ENCODE measurements at regions not wholly inside any gene's neighbourhood (a gene's known extent, or its start where the extent isn't known, plus 50 kb on each side); places are given as distances from the start of the nearest gene placed in this dataset.

DNA sequence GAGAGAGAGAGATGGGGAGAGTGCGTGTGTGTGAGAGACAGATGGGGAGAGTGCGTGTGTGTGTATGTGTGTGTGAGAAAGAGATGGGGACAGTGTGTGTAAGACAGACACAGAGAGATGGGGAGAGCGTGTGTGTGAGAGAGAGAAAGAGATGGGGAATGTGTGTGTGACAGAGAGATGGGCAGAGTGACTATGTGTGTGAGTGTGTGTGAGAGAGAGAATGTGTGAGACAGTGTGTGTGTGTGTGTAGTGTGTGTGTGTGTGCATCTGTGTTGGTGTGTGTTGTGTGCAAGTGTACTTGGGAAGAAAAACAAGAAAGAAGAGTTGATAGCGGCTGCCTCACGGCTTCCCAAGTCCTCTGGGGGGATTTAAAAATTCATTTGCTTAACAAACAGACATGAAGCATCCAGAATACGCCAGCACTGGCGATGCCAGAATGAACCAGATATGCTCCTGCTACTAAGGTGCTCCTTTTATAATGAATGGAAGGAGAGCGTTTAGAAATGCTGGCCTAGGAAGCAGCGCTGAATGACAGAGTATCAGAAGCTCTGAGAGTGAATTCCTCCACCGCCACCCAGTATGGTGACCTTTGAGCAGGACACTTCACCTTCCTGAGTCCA lies 186.1 kb upstream of the TSC22D2 start:
- Histone ChIP-seq H3K79me2 (ENCODE audit: insufficient read depth, low read length) (no peaks in the 10 kb centered on the region), H3K36me3 (ENCODE audit: control insufficient read depth in 1 of 2, insufficient read depth in 2 of 2, low read length in 2 of 2) (no peaks in the 10 kb centered on the region), H3K9me3 (ENCODE audit: control insufficient read depth in 1 of 2, insufficient read depth in 1 of 2, low read depth in 1 of 2, low read length in 2 of 2) (peaks cover 3% of the 10 kb centered on the region in 2 experiments; a peak in 1 of 4 replicates), H3K9ac (ENCODE audit: low read length) (no peak overlapping the region), H3K27me3 (ENCODE audit: insufficient read depth, low read length) (no peaks in the 10 kb centered on the region), H2AFZ (ENCODE audit: low read depth, low read length, poor library complexity, severe bottlenecking) (no peak overlapping the region), H4K20me1 (ENCODE audit: insufficient read depth) (no peaks in the 10 kb centered on the region), H3K4me1 (ENCODE audit: control insufficient read depth in 1 of 2, insufficient read depth in 2 of 2, low read length in 2 of 2) (peaks cover 0 to 3% of the 10 kb centered on the region in 2 experiments; a peak in 1 of 4 replicates), H3K4me2 (ENCODE audit: low read length) (peak overlapping the region; percentile 53), H3K27ac (ENCODE audit: low read depth, low read length) (no peak overlapping the region), H3K4me3 (replicated peaks in 1 of 2; ENCODE audit: low read depth in 1 of 2, low read length in 2 of 2) (no peak overlapping the region), H3K9me2 (ENCODE audit: insufficient read depth) (no peaks in the 10 kb centered on the region)
- DNase-seq (ENCODE audit: low read depth, low spot score) (no peak), ATAC-seq (no peak)
- ChIA-PET POLR2A (no interaction called here), RAD21 (ENCODE audit: low non-redundant PET in 1 of 2, low total read pairs in 2 of 2, uncharacterized antibody in 2 of 2, unreplicated experiment in 2 of 2) (no interaction called here), CTCF (interaction anchor here (1.3 to 1.9 kb wide), 2 partner anchors 255 to 285 kb away, joined by 3 to 10 read pairs; no protein-coding TSS in a partner anchor)
- intact Hi-C loops (cut with micrococcal nuclease) = loop anchor here (1.0 to 10.0 kb wide), 4 partner anchors 255 to 727 kb away; no protein-coding TSS in a partner anchor
- no peak for TF ChIP-seq TCF7L2 (IDR thresholded peaks at IDR 0.05; ENCODE audit: borderline replicate concordance, extremely low read depth, insufficient read depth, insufficient read length)
- TF ChIP-seq, protein P1, sequence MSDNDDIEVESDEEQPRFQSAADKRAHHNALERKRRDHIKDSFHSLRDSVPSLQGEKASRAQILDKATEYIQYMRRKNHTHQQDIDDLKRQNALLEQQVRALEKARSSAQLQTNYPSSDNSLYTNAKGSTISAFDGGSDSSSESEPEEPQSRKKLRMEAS (IDR thresholded peaks at IDR 0.05) = no peak
- TF ChIP-seq SP1 (IDR thresholded peaks at IDR 0.05; ENCODE audit: low read depth) = no peak
- TF ChIP-seq, protein P2, sequence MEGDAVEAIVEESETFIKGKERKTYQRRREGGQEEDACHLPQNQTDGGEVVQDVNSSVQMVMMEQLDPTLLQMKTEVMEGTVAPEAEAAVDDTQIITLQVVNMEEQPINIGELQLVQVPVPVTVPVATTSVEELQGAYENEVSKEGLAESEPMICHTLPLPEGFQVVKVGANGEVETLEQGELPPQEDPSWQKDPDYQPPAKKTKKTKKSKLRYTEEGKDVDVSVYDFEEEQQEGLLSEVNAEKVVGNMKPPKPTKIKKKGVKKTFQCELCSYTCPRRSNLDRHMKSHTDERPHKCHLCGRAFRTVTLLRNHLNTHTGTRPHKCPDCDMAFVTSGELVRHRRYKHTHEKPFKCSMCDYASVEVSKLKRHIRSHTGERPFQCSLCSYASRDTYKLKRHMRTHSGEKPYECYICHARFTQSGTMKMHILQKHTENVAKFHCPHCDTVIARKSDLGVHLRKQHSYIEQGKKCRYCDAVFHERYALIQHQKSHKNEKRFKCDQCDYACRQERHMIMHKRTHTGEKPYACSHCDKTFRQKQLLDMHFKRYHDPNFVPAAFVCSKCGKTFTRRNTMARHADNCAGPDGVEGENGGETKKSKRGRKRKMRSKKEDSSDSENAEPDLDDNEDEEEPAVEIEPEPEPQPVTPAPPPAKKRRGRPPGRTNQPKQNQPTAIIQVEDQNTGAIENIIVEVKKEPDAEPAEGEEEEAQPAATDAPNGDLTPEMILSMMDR (IDR thresholded peaks at IDR 0.05 in 2 of 3, conservative IDR thresholded peaks at IDR 0.05 in 1 of 3; ENCODE audit: borderline replicate concordance in 1 of 3, insufficient read depth in 1 of 3, low read depth in 2 of 3, low read length in 2 of 3) = no peak
- no peak for TF ChIP-seq POLR2A (IDR thresholded peaks at IDR 0.05; ENCODE audit: borderline replicate concordance, extremely low read depth, insufficient read depth, insufficient read length)
- TF ChIP-seq POLR2AphosphoS5 (IDR thresholded peaks at IDR 0.05; ENCODE audit: low read depth, low read length) = no peak
- TF ChIP-seq EZH2 (IDR thresholded peaks at IDR 0.05) = no peak
- no peak for TF ChIP-seq SRF (IDR thresholded peaks at IDR 0.05; ENCODE audit: low read depth)
- TF ChIP-seq SIN3A (IDR thresholded peaks at IDR 0.05; ENCODE audit: low read depth) = no peak
- TF ChIP-seq ELF1 (IDR thresholded peaks at IDR 0.05; ENCODE audit: borderline replicate concordance, low read depth) = no peak
- no peak for TF ChIP-seq EGR1 (IDR thresholded peaks at IDR 0.05; ENCODE audit: low read depth)
- TF ChIP-seq JUND (IDR thresholded peaks at IDR 0.05) = no peak
- TF ChIP-seq, protein P3, sequence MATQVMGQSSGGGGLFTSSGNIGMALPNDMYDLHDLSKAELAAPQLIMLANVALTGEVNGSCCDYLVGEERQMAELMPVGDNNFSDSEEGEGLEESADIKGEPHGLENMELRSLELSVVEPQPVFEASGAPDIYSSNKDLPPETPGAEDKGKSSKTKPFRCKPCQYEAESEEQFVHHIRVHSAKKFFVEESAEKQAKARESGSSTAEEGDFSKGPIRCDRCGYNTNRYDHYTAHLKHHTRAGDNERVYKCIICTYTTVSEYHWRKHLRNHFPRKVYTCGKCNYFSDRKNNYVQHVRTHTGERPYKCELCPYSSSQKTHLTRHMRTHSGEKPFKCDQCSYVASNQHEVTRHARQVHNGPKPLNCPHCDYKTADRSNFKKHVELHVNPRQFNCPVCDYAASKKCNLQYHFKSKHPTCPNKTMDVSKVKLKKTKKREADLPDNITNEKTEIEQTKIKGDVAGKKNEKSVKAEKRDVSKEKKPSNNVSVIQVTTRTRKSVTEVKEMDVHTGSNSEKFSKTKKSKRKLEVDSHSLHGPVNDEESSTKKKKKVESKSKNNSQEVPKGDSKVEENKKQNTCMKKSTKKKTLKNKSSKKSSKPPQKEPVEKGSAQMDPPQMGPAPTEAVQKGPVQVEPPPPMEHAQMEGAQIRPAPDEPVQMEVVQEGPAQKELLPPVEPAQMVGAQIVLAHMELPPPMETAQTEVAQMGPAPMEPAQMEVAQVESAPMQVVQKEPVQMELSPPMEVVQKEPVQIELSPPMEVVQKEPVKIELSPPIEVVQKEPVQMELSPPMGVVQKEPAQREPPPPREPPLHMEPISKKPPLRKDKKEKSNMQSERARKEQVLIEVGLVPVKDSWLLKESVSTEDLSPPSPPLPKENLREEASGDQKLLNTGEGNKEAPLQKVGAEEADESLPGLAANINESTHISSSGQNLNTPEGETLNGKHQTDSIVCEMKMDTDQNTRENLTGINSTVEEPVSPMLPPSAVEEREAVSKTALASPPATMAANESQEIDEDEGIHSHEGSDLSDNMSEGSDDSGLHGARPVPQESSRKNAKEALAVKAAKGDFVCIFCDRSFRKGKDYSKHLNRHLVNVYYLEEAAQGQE (IDR thresholded peaks at IDR 0.05; ENCODE audit: low read depth) = no peak
- TF ChIP-seq, protein P4, sequence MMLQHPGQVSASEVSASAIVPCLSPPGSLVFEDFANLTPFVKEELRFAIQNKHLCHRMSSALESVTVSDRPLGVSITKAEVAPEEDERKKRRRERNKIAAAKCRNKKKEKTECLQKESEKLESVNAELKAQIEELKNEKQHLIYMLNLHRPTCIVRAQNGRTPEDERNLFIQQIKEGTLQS (IDR thresholded peaks at IDR 0.05) = no peak
- BruUV-seq (replicated peaks) = no TSS peak

Data from HCT116 (cell line).